CD4-positive, alpha-beta T cell (primary cell): ENCODE measurements at regions not wholly inside any gene's neighbourhood (a gene's known extent, or its start where the extent isn't known, plus 50 kb on each side); places are given as distances from the start of the nearest gene placed in this dataset.

Experiments used
- ATAC-seq: fragments of 200-7000 bp; cut with Tn5 transposase; one replicate; pipeline ENCODE4 v1.10.0; 2022; ENCODE audit warnings: mild to moderate bottlenecking; ENCODE audit not compliant: poor library complexity
- CTCF ChIA-PET: fragments of 350-600 bp; sonication (Branson Sonifier 250); formaldehyde crosslinking; loops from one replicate; lab custom pipeline; 2021; ENCODE audit warnings: antibody characterized with exemption, inconsistent platforms; lab: Charles Lee
- POLR2A ChIA-PET: fragments of 350-600 bp; sonication (Branson Sonifier 250); formaldehyde crosslinking; loops from one replicate; lab custom pipeline; 2021; ENCODE audit warnings: antibody characterized with exemption, inconsistent platforms; lab: Charles Lee
- DNase-seq, 14 experiments: peaks; one replicate each; pipeline ENCODE4 v3.0.0-alpha.2; 2013 to 2020; ENCODE audit warnings: mixed read lengths in 2 of 14
- H3K27ac ChIP-seq, 2 donors: one replicate each; pipeline versions ENCODE4 v1.5.1 to v1.7.0; 2013; ENCODE audit warnings: low read length in 2 of 2, low read depth in 1 of 2, mild to moderate bottlenecking in 1 of 2
- H3K27me3 ChIP-seq, 2 experiments: 1 replicate in 1 of 2; 2 replicates in 1 of 2; pipeline versions ENCODE4 v1.6.1 to v1.7.0; 2013; ENCODE audit warnings: low read length in 2 of 2, control low read depth in 1 of 2, mild to moderate bottlenecking in 1 of 2, moderate library complexity in 1 of 2; ENCODE audit not compliant: insufficient read depth in 2 of 2, control insufficient read depth in 1 of 2
- H3K36me3 ChIP-seq: one replicate; pipeline ENCODE4 v1.6.1; 2013; ENCODE audit warnings: low read length, control low read depth; ENCODE audit not compliant: insufficient read depth
- H3K4me1 ChIP-seq: one replicate; pipeline ENCODE4 v1.6.1; 2013; ENCODE audit warnings: low read length, control low read depth; ENCODE audit not compliant: insufficient read depth
- H3K4me3 ChIP-seq: one replicate; pipeline ENCODE4 v1.5.1; 2013; ENCODE audit warnings: mild to moderate bottlenecking, low read length, moderate library complexity
- H3K9me3 ChIP-seq, 2 experiments: 1 replicate in 1 of 2; 2 replicates in 1 of 2; pipeline versions ENCODE4 v1.6.1 to v1.7.0; 2013; ENCODE audit warnings: low read length in 2 of 2, mild to moderate bottlenecking in 2 of 2, control low read depth in 1 of 2, moderate library complexity in 1 of 2; ENCODE audit not compliant: control insufficient read depth in 1 of 2, insufficient read depth in 1 of 2
- H3K27ac Mint-ChIP-seq: one replicate; pipeline ENCODE4 v1.8.0; 2020; ENCODE audit warnings: mixed read lengths
- H3K27me3 Mint-ChIP-seq: one replicate; pipeline ENCODE4 v1.8.0; 2021; ENCODE audit warnings: mixed read lengths
- H3K36me3 Mint-ChIP-seq: one replicate; pipeline ENCODE4 v1.8.0; 2021; ENCODE audit warnings: low read depth, mixed read lengths
- H3K4me1 Mint-ChIP-seq: one replicate; pipeline ENCODE4 v1.8.0; 2021; ENCODE audit warnings: low read depth, mixed read lengths
- H3K4me3 Mint-ChIP-seq: one replicate; pipeline ENCODE4 v1.8.0; 2020; ENCODE audit warnings: mild to moderate bottlenecking, mixed read lengths
- H3K9me3 Mint-ChIP-seq: one replicate; pipeline ENCODE4 v1.8.0; 2020; ENCODE audit warnings: mixed read lengths
- intact Hi-C, 2 experiments: fragments of 100-400 bp; cut with DNase I in 1 of 2; cut with micrococcal nuclease in 1 of 2; formaldehyde crosslinking; loops; one replicate each; pipeline versions ENCODE4 v1.15.1 to v1.9.0; 2023 to 2025; cut with DNase I, micrococcal nuclease
- TF ChIP-seq, protein P1 (sequence below): fragments of 200-600 bp; IDR thresholded peaks from one replicate; pipeline ENCODE4 v1.8.0; 2022; ENCODE audit warnings: antibody characterized with exemption, mild to moderate bottlenecking

DNA sequence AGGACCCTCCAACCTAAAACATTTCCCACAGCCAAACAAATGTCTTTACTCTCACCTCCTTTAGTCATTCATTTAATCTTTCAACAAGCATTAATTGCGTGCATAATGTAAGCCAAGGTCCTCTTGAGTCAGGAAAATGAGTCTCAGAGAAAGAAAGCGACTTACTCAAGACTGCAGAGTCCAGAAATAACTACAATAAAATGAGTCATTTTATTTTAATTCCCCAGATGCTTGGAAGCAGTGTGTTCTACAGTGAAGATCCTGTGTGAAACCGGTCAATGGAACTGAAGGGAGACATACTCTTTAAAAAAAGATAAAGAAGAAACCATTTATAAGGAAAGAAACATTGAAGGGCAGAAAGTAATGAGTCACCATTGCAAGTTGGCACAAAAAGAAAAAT, 513.7 kb downstream of the CDK5RAP2 start:
- H3K27me3 Mint-ChIP-seq: no peaks in the 10 kb centered on the region
- no peaks in the 10 kb centered on the region for H3K4me1 Mint-ChIP-seq
- intact Hi-C loops: no loop called here
- ChIA-PET CTCF (no interaction called here), POLR2A (no interaction called here)
- H3K36me3 Mint-ChIP-seq: no peaks in the 10 kb centered on the region
- H3K9me3 Mint-ChIP-seq: peaks cover 7% of the 10 kb centered on the region
- H3K4me1 ChIP-seq: no peaks in the 10 kb centered on the region
- H3K9me3 ChIP-seq: no peaks in the 10 kb centered on the region
- no peaks in the 10 kb centered on the region for H3K36me3 ChIP-seq
- no peak overlapping the region for H3K4me3 Mint-ChIP-seq
- H3K27ac Mint-ChIP-seq: no peak overlapping the region
- DNase-seq (no peak), ATAC-seq (no peak)
- no peaks in the 10 kb centered on the region for H3K27me3 ChIP-seq
- TF ChIP-seq, protein P1, sequence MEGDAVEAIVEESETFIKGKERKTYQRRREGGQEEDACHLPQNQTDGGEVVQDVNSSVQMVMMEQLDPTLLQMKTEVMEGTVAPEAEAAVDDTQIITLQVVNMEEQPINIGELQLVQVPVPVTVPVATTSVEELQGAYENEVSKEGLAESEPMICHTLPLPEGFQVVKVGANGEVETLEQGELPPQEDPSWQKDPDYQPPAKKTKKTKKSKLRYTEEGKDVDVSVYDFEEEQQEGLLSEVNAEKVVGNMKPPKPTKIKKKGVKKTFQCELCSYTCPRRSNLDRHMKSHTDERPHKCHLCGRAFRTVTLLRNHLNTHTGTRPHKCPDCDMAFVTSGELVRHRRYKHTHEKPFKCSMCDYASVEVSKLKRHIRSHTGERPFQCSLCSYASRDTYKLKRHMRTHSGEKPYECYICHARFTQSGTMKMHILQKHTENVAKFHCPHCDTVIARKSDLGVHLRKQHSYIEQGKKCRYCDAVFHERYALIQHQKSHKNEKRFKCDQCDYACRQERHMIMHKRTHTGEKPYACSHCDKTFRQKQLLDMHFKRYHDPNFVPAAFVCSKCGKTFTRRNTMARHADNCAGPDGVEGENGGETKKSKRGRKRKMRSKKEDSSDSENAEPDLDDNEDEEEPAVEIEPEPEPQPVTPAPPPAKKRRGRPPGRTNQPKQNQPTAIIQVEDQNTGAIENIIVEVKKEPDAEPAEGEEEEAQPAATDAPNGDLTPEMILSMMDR: no peak
- no peak overlapping the region for H3K4me3 ChIP-seq
- H3K27ac ChIP-seq: no peak overlapping the region

DNA sequence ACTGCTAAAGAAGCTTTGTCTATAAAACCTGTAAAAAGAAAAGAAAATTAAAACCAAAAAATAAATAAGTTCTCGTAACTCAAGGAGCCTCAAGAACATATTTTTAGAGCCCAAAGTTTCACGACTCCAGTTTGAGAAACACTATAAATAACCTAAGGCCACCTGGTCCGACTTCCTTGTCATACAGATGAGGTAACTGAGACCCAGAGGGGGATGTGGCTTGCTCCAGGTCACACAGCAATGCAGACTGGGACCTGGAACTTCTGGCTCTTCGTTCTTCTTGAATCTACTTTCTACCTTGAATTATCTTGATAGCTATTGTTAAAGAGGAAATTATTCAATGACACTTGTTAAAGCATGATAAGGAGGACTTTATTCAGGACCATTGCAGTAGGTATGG, 514.8 kb downstream of the CDK5RAP2 start:
- H3K9me3 ChIP-seq: no peaks in the 10 kb centered on the region
- DNase-seq (no peak), ATAC-seq (no peak)
- Mint-ChIP-seq H3K36me3 (no peaks in the 10 kb centered on the region), H3K9me3 (peaks cover 7% of the 10 kb centered on the region), H3K27ac (no peak overlapping the region), H3K27me3 (no peaks in the 10 kb centered on the region), H3K4me3 (no peak overlapping the region), H3K4me1 (no peaks in the 10 kb centered on the region)
- H3K36me3 ChIP-seq: no peaks in the 10 kb centered on the region
- ChIA-PET POLR2A (no interaction called here), CTCF (no interaction called here)
- no peak overlapping the region for H3K4me3 ChIP-seq
- intact Hi-C loops: no loop called here
- TF ChIP-seq, protein P1: no peak
- H3K27ac ChIP-seq: no peak overlapping the region
- H3K4me1 ChIP-seq: no peaks in the 10 kb centered on the region
- no peaks in the 10 kb centered on the region for H3K27me3 ChIP-seq

DNA sequence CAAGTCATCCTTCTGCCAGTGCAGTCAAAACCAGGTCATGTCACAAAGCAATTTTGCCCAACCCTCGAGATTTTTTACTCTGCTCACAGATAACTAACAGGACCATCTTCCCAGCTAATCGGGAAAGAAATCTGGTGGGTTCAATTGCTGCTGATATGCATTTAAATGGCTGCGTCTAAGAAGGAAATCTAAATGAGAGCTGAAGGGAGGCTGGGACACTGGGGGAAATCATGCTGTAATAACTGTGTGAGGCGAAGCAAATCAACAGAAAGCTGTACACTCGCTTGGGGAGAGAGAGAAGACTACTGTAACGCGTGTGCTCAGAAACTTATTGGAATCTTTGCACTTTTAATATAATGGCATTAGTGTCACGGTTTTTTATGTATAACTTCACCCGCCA, 535.0 kb downstream of the CDK5RAP2 start:
- no peak overlapping the region for H3K4me3 Mint-ChIP-seq
- H3K4me1 ChIP-seq: no peaks in the 10 kb centered on the region
- H3K27ac ChIP-seq: no peak overlapping the region
- H3K27ac Mint-ChIP-seq: no peak overlapping the region
- no peaks in the 10 kb centered on the region for H3K27me3 ChIP-seq
- intact Hi-C loops: no loop called here
- no peaks in the 10 kb centered on the region for H3K4me1 Mint-ChIP-seq
- no peaks in the 10 kb centered on the region for H3K36me3 ChIP-seq
- TF ChIP-seq, protein P1: no peak
- H3K9me3 ChIP-seq: peaks cover 0 to 16% of the 10 kb centered on the region in 2 experiments
- DNase-seq (no peak), ATAC-seq (no peak)
- CTCF ChIA-PET: no interaction called here
- no peak overlapping the region for H3K4me3 ChIP-seq
- POLR2A ChIA-PET: no interaction called here
- H3K27me3 Mint-ChIP-seq: no peaks in the 10 kb centered on the region
- no peaks in the 10 kb centered on the region for H3K36me3 Mint-ChIP-seq
- no peaks in the 10 kb centered on the region for H3K9me3 Mint-ChIP-seq
